ENCODE measurements at regions not wholly inside any gene's neighbourhood (a gene's known extent, or its start where the extent isn't known, plus 50 kb on each side); places are given as distances from the start of the nearest gene placed in this dataset.

GRCh38 chr9:80787636-80788035 is 901.7 kb downstream of the TLE1 start:
- TF ChIP-seq CBFA2T2 (conservative IDR thresholded peaks at IDR 0.05) = no peak
- 0% methylated on average over 1 of the region's 1 CpG for WGBS (ENCODE audit: insufficient coverage, low coverage, missing lambda C conversion rate)
- POLR2A ChIA-PET = no interaction called here
- no peak overlapping the region for H2AFZ ChIP-seq (ENCODE audit: low read depth, low read length)
- no TSS peak for BruUV-seq (replicated peaks)
- H3K9me1 ChIP-seq (ENCODE audit: control insufficient read depth, insufficient read depth, low read length) = no peaks in the 10 kb centered on the region
- CTCF ChIA-PET (ENCODE audit: low intra/inter-chr PET ratio) = no interaction called here
- no peak for DNase-seq (ENCODE audit: extremely low read depth in 1 of 4, low spot score in 3 of 4)
- no peaks in the 10 kb centered on the region for H4K20me1 ChIP-seq (replicated peaks; ENCODE audit: control insufficient read depth, insufficient read depth, low read length)
- in situ Hi-C loops (cut with MboI) (no loop called here), intact Hi-C loops (cut with micrococcal nuclease) (no loop called here)
- H3K36me3 ChIP-seq (ENCODE audit: control insufficient read depth, insufficient read depth, low read length) = no peaks in the 10 kb centered on the region
- H3K27me3 ChIP-seq (ENCODE audit: control insufficient read depth in 2 of 2, insufficient read depth in 2 of 2, low read length in 2 of 2) = no peaks in the 10 kb centered on the region
- no peaks in the 10 kb centered on the region for H3K79me2 ChIP-seq (ENCODE audit: control insufficient read depth, insufficient read depth, low read length)
- H3K4me1 ChIP-seq (replicated peaks in 1 of 2; ENCODE audit: control insufficient read depth in 2 of 2, insufficient read depth in 2 of 2, low read length in 2 of 2) = no peaks in the 10 kb centered on the region
- H3K9ac ChIP-seq (ENCODE audit: insufficient read depth in 1 of 2, low read depth in 2 of 2, low read length in 2 of 2) = no peak overlapping the region
- H3K27ac ChIP-seq (ENCODE audit: extremely low read depth, low read depth, low read length) = no peak overlapping the region
- H3K4me3 ChIP-seq = no peak overlapping the region
- ATAC-seq = no peak
- H3K9me3 ChIP-seq (replicated peaks; ENCODE audit: control insufficient read depth, insufficient read depth, low read depth, low read length) = no peaks in the 10 kb centered on the region
- no peak overlapping the region for H3K4me2 ChIP-seq (ENCODE audit: insufficient read depth, low read length)
- FAIRE-seq = no peak

GRCh38 chr9:80784647-80785046 is 904.7 kb downstream of the TLE1 start:
- no peaks in the 10 kb centered on the region for H3K9me1 ChIP-seq (ENCODE audit: control insufficient read depth, insufficient read depth, low read length)
- FAIRE-seq (no peak), ATAC-seq (no peak), DNase-seq (ENCODE audit: extremely low read depth in 1 of 4, low spot score in 3 of 4) (no peak)
- no peaks in the 10 kb centered on the region for H3K9me3 ChIP-seq (replicated peaks; ENCODE audit: control insufficient read depth, insufficient read depth, low read depth, low read length)
- TF ChIP-seq CREB3 (tag; conservative IDR thresholded peaks at IDR 0.05; ENCODE audit: low read depth) = no peak
- TF ChIP-seq DACH1 (IDR thresholded peaks at IDR 0.05; ENCODE audit: partially characterized antibody) = no peak
- TF ChIP-seq MXD1 (CRISPR knock-in tag; IDR thresholded peaks at IDR 0.05; ENCODE audit: borderline replicate concordance, poor library complexity, severe bottlenecking) = no peak
- TF ChIP-seq C11orf30 (IDR thresholded peaks at IDR 0.05; ENCODE audit: low read depth) = no peak
- TF ChIP-seq ZNF282 (CRISPR knock-in tag; IDR thresholded peaks at IDR 0.05) = no peak
- TF ChIP-seq RBM14 (IDR thresholded peaks at IDR 0.05; ENCODE audit: borderline replicate concordance, insufficient read depth, low read depth, low read length) = no peak
- no peaks in the 10 kb centered on the region for H4K20me1 ChIP-seq (replicated peaks; ENCODE audit: control insufficient read depth, insufficient read depth, low read length)
- no peaks in the 10 kb centered on the region for H3K36me3 ChIP-seq (ENCODE audit: control insufficient read depth, insufficient read depth, low read length)
- H2AFZ ChIP-seq (ENCODE audit: low read depth, low read length) = no peak overlapping the region
- POLR2A ChIA-PET = no interaction called here
- H3K27ac ChIP-seq (ENCODE audit: extremely low read depth, low read depth, low read length) = no peak overlapping the region
- no peaks in the 10 kb centered on the region for H3K27me3 ChIP-seq (ENCODE audit: control insufficient read depth in 2 of 2, insufficient read depth in 2 of 2, low read length in 2 of 2)
- intact Hi-C loops (cut with micrococcal nuclease) (no loop called here), in situ Hi-C loops (cut with MboI) (no loop called here)
- H3K4me2 ChIP-seq (ENCODE audit: insufficient read depth, low read length) = no peak overlapping the region
- H3K4me1 ChIP-seq (replicated peaks in 1 of 2; ENCODE audit: control insufficient read depth in 2 of 2, insufficient read depth in 2 of 2, low read length in 2 of 2) = no peaks in the 10 kb centered on the region
- no peak overlapping the region for H3K4me3 ChIP-seq
- no peak overlapping the region for H3K9ac ChIP-seq (ENCODE audit: insufficient read depth in 1 of 2, low read depth in 2 of 2, low read length in 2 of 2)
- CTCF ChIA-PET (ENCODE audit: low intra/inter-chr PET ratio) = no interaction called here
- BruUV-seq (replicated peaks) = no TSS peak
- no peaks in the 10 kb centered on the region for H3K79me2 ChIP-seq (ENCODE audit: control insufficient read depth, insufficient read depth, low read length)
